BE2C (cell line): ENCODE measurements at regions not wholly inside any gene's neighbourhood (a gene's known extent, or its start where the extent isn't known, plus 50 kb on each side); places are given as distances from the start of the nearest gene placed in this dataset.

Experiments used
- DNase-seq: peaks from one replicate; pipeline ENCODE4 v3.0.0-alpha.2; 2020
- H3K27me3 ChIP-seq: fragments of 250-450 bp; sonication (Bioruptor Pico); 2 replicates; pipeline ENCODE4 v1.5.1; 2020; ENCODE audit warnings: mild to moderate bottlenecking
- H3K36me3 ChIP-seq: fragments of 250-450 bp; sonication (Bioruptor Pico); 2 replicates; pipeline ENCODE4 v1.5.1; 2020; ENCODE audit warnings: mild to moderate bottlenecking
- H3K4me1 ChIP-seq: fragments of 250-450 bp; sonication (Bioruptor Pico); 2 replicates; pipeline ENCODE4 v1.5.1; 2020
- H3K4me3 ChIP-seq: 2 replicates; pipeline ENCODE4 v1.5.1; 2011; ENCODE audit warnings: low read depth, low read length
- H3K9me3 ChIP-seq: fragments of 250-450 bp; sonication (Bioruptor Pico); 2 replicates; pipeline ENCODE4 v1.5.1; 2020
- CTCF ChIP-seq: IDR thresholded peaks from 2 replicates; pipeline ENCODE4 v1.5.1; 2012; ENCODE audit warnings: mild to moderate bottlenecking, low read depth, low read length

DNA sequence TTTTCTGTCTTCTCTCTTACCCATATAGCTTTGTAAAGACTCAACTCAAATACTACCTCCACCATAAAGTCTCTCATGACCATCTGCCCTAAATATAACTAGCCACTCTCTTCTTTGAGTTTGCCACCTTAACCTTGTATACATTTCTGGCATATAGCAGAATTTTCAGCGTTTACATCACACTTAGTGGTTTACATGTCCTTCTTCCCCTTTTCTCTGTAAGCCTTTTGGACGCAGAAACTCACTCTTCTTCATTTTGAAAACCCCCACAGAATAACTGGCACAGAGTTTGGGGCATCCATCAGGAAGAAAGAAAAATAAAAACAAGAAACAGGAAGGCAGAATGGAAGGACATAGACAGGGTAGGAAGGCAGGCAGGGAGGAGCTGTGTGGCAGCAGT, 131.8 kb upstream of the DUSP10 start:
- Histone ChIP-seq H3K27me3 (no peaks in the 10 kb centered on the region), H3K4me3 (no peak overlapping the region), H3K9me3 (no peaks in the 10 kb centered on the region), H3K4me1 (no peaks in the 10 kb centered on the region), H3K36me3 (no peaks in the 10 kb centered on the region)
- TF ChIP-seq CTCF = no peak
- DNase-seq = no peak

- Histone ChIP-seq H3K36me3 (no peaks in the 10 kb centered on the region), H3K27me3 (no peaks in the 10 kb centered on the region), H3K4me3 (no peak overlapping the region), H3K9me3 (no peaks in the 10 kb centered on the region), H3K4me1 (peaks cover 8% of the 10 kb centered on the region)
- no peak for TF ChIP-seq CTCF
- DNase-seq = no peak
Measured at GRCh38 chr1:221871056-221871455, 129.2 kb upstream of the DUSP10 start.

DNA sequence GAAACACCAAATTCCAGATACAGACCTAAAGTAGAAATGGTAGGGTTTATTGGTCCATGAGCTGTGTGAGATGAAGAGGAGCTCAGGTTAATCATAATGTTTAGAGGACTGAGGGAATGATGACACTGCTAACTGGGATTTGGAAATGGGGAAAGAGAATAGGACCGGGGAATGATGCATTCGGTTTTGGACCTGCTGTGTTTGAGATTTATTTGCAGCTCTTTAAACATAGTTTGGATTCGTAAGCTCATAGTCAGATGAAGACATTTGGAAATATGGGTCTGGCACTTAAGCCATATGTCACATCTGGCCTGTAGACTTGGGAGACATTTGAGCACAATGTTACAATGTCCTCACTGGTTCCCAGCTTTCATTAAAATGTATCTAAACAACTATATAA, 127.9 kb upstream of the DUSP10 start:
- Histone ChIP-seq H3K9me3 (no peaks in the 10 kb centered on the region), H3K4me1 (peaks cover 14% of the 10 kb centered on the region), H3K36me3 (no peaks in the 10 kb centered on the region), H3K4me3 (no peak overlapping the region), H3K27me3 (no peaks in the 10 kb centered on the region)
- DNase-seq = no peak
- no peak for TF ChIP-seq CTCF

- no peak for DNase-seq
- H3K36me3 ChIP-seq = no peaks in the 10 kb centered on the region
- no peak overlapping the region for H3K4me3 ChIP-seq
- H3K27me3 ChIP-seq = no peaks in the 10 kb centered on the region
- TF ChIP-seq CTCF = no peak
- H3K9me3 ChIP-seq = no peaks in the 10 kb centered on the region
- peaks cover 14% of the 10 kb centered on the region for H3K4me1 ChIP-seq
Measured at GRCh38 chr1:221868593-221869303, 126.9 kb upstream of the DUSP10 start.

DNA sequence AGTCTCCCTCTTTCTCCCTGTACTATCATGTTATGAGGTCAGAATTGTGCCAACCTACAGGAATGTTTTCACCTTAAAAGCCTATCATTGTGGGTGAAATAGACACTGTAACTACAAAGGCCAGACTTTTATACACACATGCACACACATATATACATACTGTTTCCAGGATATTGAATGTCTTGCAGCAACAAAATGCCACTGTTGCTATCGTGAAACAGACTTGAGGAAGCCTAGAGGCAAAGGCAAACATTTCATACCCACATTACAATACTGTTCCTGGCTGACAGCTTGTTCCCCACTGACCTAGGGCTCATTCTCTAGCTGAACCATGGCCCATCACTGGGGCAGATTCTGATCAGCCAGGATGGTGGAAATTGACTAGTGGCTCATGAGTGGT, 125.1 kb upstream of the DUSP10 start:
- no peak for TF ChIP-seq CTCF
- H3K4me3 ChIP-seq = no peak overlapping the region
- no peaks in the 10 kb centered on the region for H3K9me3 ChIP-seq
- H3K4me1 ChIP-seq = peaks cover 14% of the 10 kb centered on the region
- H3K27me3 ChIP-seq = no peaks in the 10 kb centered on the region
- no peaks in the 10 kb centered on the region for H3K36me3 ChIP-seq
- DNase-seq = no peak

GRCh38 chr1:221865808-221866207, 123.9 kb upstream of the DUSP10 start:
- Histone ChIP-seq H3K4me3 (no peak overlapping the region), H3K4me1 (peaks cover 14% of the 10 kb centered on the region), H3K27me3 (no peaks in the 10 kb centered on the region), H3K36me3 (no peaks in the 10 kb centered on the region), H3K9me3 (no peaks in the 10 kb centered on the region)
- no peak for TF ChIP-seq CTCF
- DNase-seq = peak; percentile 79
